Stimulated activated CD4-positive, alpha-beta T cell treated with anti-CD3 and anti-CD28 coated beads, TNF-alpha, amount 100 ng/mL, for 1 hour (primary cell): ENCODE measurements at regions not wholly inside any gene's neighbourhood (a gene's known extent, or its start where the extent isn't known, plus 50 kb on each side); places are given as distances from the start of the nearest gene placed in this dataset.

Source experiments
- DNase-seq, 3 donors: peaks; one replicate each; pipeline ENCODE4 v3.0.0-alpha.2; 2020; ENCODE audit warnings: low read depth in 3 of 3, low spot score in 1 of 3

DNA sequence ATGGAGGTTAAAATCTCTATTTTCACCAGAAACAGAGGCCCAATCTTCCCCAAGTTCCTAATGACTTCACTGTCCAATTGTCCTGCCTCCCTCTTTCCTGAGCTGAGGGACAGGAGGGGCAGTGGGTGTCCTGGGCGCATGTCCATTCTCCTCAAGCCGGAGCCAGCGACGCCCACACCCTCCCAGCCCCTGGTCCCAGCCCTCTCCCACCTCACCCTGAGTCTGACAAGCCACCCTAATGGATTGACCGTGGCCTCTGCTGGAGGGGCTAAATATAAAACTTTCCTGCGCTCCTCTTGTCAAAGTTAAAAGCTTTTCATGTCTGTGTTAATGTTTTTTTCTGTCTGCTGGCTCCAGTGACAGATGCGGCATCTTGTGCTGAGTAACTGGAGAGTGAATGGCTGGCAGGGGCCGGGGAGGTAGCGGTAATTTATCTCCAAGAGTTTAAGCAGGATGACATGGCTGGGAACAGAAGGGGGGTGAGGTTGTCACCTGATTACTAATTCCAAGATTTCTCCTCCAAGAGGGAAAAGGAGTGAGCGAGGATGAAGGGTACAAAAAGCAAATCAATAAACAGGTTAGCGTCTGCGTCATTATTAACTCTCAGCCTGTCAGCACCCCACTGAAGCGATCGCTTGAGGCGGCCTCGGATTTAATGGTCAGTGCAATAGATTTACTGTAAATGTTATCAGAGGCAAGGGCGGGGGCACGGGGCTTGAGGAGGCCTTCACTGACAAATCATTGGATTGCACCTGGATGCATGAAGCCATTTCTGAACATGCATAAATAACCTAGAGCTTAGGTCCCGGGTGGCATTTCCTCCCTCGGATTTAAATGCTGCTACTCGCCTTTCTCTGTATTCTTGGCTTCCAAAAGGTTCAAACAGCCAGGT is 118.1 kb upstream of the MAFB start:
- DNase-seq: no peak

DNA sequence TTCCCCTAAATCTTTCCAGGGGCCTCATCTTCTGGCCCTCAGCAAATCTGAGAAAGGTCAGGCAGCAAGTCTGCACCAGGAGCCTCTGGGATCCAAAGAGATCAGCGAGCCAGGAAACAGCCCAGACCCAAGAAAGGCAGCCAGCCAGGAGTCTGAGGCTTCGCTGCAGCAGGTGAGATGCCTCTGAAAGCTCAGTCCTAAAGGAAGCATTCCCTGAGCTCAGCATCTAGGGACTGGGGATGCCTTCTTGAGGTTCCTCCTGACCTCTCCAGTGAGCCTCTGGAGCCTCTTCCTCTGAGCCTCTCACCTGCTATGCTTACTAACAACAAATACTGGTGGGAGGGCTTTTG is 118.8 kb upstream of the MAFB start:
- DNase-seq: no peak

DNA sequence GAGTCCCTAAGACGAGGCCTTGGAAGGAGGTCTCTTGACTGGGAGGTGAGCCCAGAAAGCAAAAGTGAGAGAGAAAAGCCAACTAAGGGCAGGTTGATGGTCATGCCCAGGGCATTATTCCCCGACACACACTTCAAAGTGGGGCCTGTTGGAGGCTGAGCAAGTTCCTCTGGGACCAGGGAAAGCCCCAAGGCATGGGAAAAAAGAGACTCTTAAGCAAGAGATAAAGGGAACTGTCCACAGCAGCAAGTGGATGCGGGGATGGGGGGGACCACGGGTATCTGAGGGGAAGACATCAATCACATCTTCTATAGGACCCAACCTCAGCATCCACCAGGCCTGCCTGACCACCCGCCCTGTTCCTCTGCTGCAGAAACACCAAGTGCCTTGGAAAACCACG is 119.9 kb upstream of the MAFB start:
- DNase-seq: no peak

DNA sequence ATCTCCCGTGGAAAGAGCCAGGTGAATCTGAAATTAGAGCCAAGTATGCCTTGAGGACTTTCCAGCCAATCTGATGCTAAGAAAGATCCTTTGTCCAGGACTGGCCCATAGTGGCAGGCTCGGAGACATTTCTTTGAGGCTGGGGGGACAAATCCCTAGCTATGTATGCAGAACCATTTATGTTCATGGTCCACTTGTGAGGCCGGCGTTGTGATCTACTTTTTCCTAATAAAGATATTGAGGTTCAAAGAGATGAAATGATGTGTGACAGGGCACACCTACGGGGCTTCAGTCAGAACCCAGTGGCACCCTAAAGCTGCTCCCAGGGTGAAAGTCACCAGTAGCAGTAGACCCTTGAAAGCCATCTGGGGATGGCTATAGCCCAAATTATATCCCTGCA is 120.3 kb upstream of the MAFB start:
- DNase-seq: no peak

DNA sequence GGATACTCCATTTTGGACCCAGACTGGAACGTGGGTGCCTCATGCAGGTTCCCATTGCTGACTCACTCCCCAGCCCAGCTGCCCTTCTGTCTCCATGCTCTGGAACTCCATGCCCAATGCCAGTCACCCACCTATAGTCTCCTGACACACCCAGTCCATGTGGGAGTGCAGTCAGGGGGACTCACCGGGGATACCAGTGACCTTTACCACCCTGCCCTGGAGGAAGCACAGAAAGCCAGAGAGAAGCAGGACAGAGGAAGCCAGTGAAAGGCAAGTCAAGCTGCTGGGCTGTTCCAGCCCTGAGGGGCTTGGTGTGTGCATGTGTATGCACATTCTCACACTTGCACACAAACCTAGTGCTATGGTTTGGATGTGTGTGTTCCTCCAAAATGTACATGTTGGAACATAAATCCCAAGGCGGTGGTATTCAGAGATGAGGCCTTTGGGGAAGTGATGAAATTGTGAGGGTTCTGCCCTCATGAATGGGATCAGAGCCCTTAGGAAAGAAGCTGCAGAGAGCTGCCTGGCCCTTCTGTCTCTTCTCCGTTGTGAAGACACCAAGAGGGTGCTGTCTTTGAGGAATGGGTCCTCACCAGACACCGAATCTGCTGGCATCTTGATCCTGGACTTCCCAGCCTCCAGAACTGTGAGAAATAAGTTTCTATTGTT is 121.4 kb upstream of the MAFB start:
- DNase-seq: no peak

DNA sequence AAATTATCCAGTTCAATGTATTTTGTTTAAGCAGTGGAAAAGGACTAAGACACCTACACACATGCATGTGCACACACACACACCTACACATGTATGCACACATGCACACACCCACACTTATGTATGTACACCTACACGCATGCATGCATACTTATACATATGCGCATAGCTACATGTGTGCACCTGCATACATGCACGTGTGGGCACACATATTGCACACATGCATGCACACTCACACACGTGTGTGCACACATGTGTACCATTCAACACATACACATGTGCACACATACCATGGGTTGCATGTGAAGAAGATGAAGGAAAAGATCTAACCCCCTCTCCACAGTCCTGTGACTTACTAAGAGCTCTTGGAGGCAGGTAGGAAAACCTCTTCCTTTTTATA is 122.0 kb upstream of the MAFB start:
- DNase-seq: no peak

DNA sequence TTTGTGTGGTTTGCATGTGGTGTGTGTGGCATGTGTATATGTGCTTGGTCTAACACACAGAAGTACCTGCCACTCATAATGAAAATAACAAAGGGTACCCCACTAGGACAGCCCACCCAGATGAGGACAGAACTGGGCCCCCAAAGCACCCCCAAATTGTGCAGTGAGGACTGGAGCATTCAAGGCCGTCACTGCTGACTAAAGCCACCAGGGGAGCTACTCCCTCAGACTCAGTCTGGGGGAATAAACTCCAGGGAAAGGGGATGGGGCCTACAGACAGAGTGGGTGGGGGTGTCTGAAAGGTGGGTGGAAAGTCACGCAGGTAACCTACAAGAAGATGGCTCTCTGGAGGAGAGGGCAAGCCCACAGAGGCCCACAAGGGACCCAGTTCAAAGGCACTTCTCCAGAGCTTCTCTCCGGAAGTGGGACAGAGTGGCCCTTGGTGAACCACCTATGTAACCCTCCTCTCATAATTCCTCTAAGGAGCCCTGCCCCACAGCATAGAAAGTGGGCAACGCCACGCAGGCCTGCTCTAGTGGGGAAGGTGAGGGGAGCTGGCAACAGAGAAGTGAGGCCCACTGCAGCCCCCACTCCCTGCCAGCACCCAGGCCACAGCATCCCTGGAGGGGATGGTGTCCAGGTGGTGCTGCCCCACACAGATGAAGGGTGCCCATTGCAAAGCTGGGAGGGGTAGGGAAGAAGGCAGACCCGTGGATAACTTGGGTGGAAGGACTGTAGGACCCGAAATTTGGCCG is 122.8 kb upstream of the MAFB start:
- DNase-seq: no peak

DNA sequence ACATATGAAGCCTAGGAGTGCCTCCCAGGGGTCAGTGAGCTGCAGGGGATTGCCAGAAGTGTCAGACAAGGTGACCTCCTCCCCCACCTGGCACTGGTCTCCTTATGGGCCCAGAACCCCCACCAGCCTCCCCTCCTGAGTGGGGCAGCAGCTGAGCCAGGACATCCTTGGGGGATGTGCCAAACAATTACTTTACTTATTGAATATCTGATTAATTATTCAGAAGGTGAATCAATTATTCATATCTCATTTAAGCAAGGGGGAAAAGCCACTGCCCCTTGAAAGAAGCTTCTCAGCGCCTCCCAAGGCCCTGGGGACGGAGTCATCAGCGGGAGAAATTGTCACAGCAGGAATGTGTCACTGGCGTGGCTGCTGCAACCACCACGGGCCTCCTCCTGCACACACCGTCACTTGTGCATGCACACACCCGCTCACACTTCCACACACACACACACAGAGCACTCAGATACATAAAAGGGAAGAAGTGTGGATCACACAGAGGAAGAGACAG is 123.4 kb upstream of the MAFB start:
- no peak for DNase-seq

DNA sequence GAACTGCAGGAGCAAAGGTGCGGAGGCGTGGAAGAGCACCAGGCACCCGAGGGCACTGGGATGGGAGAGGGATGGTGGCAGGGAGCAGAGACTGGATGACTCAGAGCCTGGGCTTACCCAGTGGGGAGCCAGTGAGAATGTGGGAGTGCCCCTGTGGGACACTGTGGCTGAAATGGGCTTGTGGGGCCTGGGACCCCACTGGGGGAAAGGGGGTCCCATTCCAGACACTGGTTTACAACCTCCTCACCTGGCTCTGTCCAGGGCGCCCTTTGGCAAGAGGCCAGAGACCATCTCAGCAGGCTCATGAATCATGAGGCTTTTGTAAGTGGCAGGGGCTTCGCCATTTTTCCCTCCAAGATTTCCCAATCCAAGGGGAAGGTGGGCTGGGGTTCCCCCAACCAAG is 124.0 kb upstream of the MAFB start:
- DNase-seq: no peak

DNA sequence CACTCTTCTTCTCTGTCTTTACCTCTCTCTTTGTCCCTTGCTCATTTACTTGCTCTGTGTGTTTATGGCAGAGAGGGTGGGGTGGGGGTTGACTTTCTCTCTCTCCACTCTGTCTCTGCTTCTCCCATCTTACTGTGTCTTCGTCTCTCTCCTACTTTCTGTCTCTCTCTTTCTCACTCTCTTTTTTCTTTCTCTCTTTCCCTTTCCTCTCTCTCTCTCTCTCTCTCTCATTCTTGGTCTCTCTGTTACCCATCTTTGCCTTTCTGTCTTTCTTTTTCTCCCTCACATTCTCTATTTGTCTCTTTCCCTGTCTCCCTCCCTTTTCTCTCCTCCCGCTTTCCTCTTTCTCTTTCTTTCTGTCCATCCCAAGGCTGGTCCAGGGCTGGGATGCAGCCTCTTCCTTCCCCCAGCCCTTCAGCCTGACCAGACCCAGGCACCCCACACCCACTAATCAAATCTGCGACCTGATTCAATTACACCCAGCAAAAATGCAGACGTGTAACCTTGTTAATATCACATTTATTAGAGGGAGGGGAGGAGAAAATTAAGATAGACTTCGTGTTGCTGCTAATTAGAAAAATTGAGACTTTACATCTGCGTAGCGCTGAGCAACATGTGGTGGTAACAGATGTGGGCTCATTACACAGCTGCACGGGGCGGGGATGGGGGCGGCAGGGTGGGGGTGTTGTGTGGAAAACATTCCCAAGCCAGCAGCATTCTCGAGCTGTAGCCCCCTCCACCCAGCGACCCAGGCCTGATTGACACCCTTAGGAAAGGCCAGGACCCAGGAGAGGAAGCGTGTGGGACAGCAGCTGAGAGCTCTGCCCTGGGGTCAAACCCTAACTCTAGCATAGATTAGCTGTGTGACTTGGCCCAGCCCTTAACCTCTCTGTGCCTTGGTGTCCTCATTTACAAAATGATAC is 124.9 kb upstream of the MAFB start:
- no peak for DNase-seq

DNA sequence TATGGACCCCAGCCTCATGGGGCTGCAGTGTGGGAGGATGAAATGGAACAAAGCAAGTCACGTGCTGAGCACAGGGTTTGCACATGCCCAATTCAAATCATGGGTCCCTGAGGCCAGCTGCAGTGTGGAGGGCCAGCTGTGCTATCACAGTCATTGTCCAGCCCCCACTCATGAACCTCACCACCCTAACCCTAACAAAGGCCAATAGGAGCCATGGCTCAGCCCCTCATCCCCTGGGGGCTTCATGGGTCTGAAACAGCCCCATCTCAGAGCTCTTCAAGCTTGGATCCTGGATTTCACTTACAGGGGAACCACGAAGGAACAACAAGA is 125.6 kb upstream of the MAFB start:
- DNase-seq: no peak

DNA sequence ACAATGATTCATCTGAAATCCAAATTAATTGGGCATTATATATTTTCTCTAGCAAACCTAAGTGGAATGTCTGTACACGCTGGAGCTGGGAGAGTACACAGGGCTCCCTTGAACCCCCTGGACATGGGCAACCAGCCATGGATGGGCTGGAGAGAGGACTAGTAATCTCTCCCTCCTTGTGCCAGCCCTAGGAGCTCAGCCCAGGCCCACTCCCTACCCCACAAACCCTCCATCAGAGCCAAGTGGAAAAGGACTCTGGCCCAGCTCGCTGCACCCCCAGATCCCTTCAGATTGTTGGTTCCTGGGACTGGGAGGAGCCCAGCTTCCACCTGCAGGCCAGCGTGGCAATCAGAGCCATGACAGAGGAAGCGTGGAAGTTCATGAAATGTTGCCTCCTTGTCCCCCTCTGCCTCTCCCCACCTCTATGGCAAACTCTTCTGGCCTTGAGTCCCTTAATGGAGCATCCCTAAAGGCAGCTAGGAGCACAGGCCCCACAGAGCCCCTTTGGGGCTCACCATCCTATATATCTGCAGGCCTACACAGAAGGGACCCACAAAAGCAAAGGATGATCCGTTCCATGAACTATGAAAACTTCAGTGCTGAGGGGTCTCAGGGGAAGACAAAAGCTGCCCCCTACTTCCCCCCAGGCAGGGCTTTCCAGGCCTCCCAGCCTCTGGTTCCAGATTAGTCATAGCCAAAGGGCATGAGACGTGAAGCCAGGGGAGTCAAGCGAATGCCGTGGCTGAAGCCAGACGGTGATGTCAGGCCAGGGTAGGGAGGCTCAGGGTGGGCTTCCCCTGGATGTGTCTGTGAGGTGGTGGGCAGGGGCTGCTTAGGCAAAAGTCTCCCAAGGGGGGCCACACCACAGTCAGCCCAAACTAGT is 126.4 kb upstream of the MAFB start:
- no peak for DNase-seq

DNA sequence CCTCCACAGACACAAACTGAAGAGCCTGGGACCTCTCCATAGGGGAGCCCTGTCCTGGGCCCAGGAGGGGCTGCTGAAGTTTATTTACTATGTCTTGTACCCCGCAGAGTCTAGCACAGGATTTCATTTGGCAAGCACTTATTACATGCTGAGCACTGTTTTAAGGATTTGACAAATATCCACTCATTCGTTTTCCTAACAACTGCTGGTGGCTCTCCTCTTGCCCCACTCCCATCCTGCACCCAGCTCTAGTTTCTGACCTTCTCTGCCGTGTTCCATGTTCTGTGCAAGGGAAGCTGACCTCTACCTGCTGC is 127.0 kb upstream of the MAFB start:
- no peak for DNase-seq

DNA sequence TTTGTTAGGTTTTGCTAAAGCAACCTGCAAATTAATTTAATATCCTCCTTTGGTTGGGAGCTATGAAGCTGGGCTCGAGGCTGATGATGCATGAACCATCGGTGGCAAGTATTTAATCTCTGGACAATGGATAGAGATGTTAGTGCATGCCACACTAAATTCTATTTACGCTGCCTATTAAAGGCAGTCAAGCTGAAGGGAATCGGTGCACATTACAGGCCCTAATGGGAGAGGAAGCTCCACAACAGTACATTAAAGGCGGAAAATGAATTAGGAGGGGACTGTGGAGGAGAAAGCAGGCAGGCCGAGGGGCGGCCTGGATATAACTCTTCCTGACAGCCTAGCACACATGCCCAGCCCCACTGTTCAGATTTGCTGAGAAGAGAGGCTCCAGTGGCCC is 132.4 kb upstream of the MAFB start:
- no peak for DNase-seq

DNA sequence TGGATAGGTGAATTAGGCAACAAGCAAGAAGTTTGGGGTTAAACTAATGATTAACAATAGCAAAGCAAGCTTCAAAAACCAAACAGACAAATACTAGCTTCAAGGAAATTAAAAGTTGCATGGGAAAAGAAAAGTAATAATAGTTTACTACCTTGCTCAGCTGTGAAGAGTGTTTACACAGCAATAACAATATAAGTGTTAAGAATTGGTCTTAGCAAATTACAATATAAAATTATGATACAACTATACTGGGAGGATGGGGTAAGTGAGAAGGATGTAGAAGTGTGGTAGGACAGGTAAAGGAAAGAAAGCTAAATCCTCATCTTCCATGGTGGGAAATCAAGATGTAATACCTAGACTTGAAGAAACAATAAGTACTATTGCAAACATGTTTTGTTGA is 137.7 kb upstream of the MAFB start:
- DNase-seq: no peak

DNA sequence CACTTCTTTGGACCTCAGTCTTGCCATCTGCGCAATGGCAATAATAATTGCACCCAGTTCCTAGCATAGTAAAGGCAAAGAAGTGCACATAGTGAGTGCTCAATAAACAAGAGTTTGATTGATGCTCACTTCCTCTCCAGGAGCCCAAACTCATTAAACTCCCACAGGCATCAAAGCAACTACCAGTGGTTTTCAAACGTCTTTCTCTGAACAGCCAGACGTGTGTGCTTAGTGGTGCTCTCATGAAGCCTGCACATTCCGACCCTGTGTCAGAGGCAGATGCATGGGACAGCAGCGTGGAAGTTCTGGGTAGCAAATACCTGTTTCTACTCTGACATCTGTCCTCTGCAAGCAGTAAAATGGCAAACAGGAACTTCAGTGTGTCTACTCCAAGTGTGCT is 146.3 kb upstream of the MAFB start:
- DNase-seq: no peak

DNA sequence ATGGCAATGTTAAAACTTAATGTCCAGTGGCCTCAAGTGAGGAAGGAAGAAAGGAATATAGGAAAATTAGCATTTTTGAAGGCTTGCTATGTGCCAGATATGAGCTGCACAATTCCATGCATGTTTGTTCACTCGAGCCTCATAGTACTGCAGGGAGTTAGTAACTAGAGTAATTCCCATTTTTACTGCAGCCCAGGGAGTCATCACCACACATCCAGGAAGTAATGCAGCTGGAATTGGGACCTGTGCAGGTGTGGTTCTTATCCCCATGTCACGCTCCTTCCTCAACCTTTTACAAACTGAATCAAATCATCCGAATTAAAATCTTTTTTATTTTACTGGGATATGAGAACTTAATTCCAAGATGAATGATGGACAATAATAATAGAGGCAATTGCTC is 149.5 kb upstream of the MAFB start:
- no peak for DNase-seq

DNA sequence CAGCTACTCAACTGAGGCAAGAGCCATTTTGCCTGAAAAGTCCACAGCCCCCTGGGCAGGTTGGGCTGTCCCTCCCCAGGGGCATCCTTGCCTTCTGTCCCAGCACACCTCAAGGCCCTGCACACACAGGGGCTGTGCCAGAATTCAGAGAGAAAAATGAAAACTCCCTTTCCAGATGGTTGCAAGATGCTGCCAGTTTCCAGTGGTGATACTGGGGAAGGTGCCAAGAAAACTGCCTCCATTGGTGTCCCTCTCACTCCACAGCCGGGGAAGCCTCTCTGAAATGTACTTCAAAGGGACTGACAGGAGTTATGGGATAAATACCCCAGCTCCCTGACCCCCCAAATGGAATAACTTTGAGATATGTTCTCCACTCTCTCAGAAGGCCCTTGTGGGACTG is 154.2 kb upstream of the MAFB start:
- DNase-seq: no peak

DNA sequence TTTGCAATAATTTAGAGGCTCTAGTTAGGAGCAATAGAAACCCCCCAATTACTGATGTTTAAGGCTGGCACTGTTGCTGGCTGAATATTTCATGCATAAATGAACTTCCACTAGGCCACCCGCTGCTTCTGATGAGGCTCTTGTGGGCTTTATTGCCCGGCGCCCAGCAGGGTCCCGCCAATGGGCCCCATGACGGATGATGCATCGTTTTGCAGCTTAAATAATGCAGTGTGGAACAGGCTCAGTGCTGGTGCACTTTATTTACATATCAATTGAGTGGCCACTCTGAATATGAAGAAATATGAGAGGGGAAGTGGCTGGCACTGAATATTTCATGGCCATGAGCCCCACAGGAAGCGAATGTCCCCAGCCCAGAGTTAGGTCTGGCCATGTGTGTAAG is 155.3 kb upstream of the MAFB start:
- no peak for DNase-seq

DNA sequence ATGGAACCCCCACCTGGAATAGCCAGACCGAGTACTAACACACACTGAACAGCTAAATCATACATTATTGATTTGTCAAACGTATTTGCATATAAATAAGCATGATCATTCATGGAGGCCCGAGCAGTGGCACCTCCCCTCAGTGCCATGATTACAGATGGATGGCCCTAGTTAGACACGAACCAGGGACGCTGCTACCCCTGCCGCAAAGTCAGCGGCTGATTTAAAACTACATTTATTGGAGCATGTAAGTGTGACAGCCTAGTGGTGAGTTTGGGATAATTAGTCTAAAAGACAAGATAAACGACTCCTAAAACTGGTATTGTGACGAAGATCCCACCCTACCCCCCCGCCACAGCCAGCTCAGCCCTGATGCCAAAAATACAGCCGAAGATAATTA is 159.1 kb upstream of the MAFB start:
- no peak for DNase-seq
